GM21367 (cell line): ENCODE measurements at regions not wholly inside any gene's neighbourhood (a gene's known extent, or its start where the extent isn't known, plus 50 kb on each side); places are given as distances from the start of the nearest gene placed in this dataset.

Experiments used
- ATAC-seq: cut with Tn5 transposase; IDR thresholded peaks from one replicate; pipeline ENCODE4 v1.9.1; 2021; ENCODE audit not compliant: unreplicated experiment

GRCh38 chr2:84290537-84290936, 168.5 kb downstream of the SUCLG1 start:
- ATAC-seq: no peak

GRCh38 chr2:84288293-84288692, 170.8 kb downstream of the SUCLG1 start:
- ATAC-seq: no peak

GRCh38 chr2:84286878-84287277, 172.2 kb downstream of the SUCLG1 start:
- no peak for ATAC-seq

- no peak for ATAC-seq
Observed at GRCh38 chr2:84285056-84285747, 173.9 kb downstream of the SUCLG1 start.

- ATAC-seq: no peak
Observed at GRCh38 chr2:84283506-84283905, 175.6 kb downstream of the SUCLG1 start.

- ATAC-seq: no peak
Observed at GRCh38 chr2:84281510-84281909, 177.6 kb downstream of the SUCLG1 start.

- no peak for ATAC-seq
Observed at GRCh38 chr2:84280873-84281272, 178.2 kb downstream of the SUCLG1 start.

GRCh38 chr2:84278386-84278785, 180.7 kb downstream of the SUCLG1 start:
- no peak for ATAC-seq

- no peak for ATAC-seq
Observed at GRCh38 chr2:84276590-84277255, 182.4 kb downstream of the SUCLG1 start.

- ATAC-seq: no peak
Observed at GRCh38 chr2:84273406-84273805, 185.7 kb downstream of the SUCLG1 start.

GRCh38 chr2:84271977-84272376, 187.1 kb downstream of the SUCLG1 start:
- ATAC-seq: no peak

- no peak for ATAC-seq
Observed at GRCh38 chr2:84257831-84258230, 201.2 kb downstream of the SUCLG1 start.

GRCh38 chr2:84251651-84252302, 207.3 kb downstream of the SUCLG1 start:
- ATAC-seq: no peak

GRCh38 chr2:84249140-84249539, 209.9 kb downstream of the SUCLG1 start:
- ATAC-seq: no peak

- ATAC-seq: no peak
Observed at GRCh38 chr2:84247532-84247931, 211.5 kb downstream of the SUCLG1 start.

- no peak for ATAC-seq
Observed at GRCh38 chr2:84243788-84244733, 215.0 kb downstream of the SUCLG1 start.

GRCh38 chr2:84238907-84239306, 220.2 kb downstream of the SUCLG1 start:
- ATAC-seq: no peak

- no peak for ATAC-seq
Observed at GRCh38 chr2:84236288-84236687, 222.8 kb downstream of the SUCLG1 start.

- no peak for ATAC-seq
Observed at GRCh38 chr2:84234103-84234502, 225.0 kb downstream of the SUCLG1 start.

- ATAC-seq: no peak
Observed at GRCh38 chr2:84231478-84231877, 227.6 kb downstream of the SUCLG1 start.

- no peak for ATAC-seq
Observed at GRCh38 chr2:84224121-84224520, 235.0 kb downstream of the SUCLG1 start.
